HEK293 (cell line): ENCODE measurements at regions not wholly inside any gene's neighbourhood (a gene's known extent, or its start where the extent isn't known, plus 50 kb on each side); places are given as distances from the start of the nearest gene placed in this dataset.

ENCODE experiments used
- CTCF ChIA-PET: fragments of 350-600 bp; formaldehyde crosslinking; extraction: SDS; loops from one replicate; lab custom pipeline; 2021; ENCODE audit warnings: antibody characterized with exemption; lab: Yijun Ruan, JAX
- POLR2A ChIA-PET: fragments of 300-600 bp; formaldehyde crosslinking; extraction: SDS; loops from one replicate; lab custom pipeline; 2020; ENCODE audit warnings: antibody characterized with exemption, inconsistent platforms; lab: Yijun Ruan, JAX
- H3K27ac ChIP-seq: fragments of 200-500 bp; sonication (Bioruptor generic); 2 replicates; pipeline ENCODE4 v1.5.1; 2014; ENCODE audit warnings: low read depth, low read length, control low read depth, inconsistent platforms; ENCODE audit errors: extremely low read depth
- H3K36me3 ChIP-seq, 2 experiments: fragments of 200-500 bp in 1 of 2; sonication (Bioruptor generic) in 1 of 2; 1 replicate in 1 of 2; 2 replicates in 1 of 2; pipeline ENCODE4 v1.5.1; 2014 to 2017; ENCODE audit warnings: inconsistent platforms in 2 of 2, low read length in 2 of 2; ENCODE audit not compliant: control insufficient read depth in 2 of 2, insufficient read depth in 1 of 2
- H3K4me1 ChIP-seq: fragments of 200-500 bp; sonication (Bioruptor generic); 2 replicates; pipeline ENCODE4 v1.5.1; 2014; ENCODE audit warnings: mild to moderate bottlenecking, low read length, inconsistent platforms; ENCODE audit not compliant: control insufficient read depth, insufficient read depth
- H3K4me3 ChIP-seq: 2 replicates; pipeline ENCODE4 v1.5.1; 2011; ENCODE audit warnings: low read depth, mild to moderate bottlenecking, control low read depth, low read length, moderate library complexity
- H3K9me3 ChIP-seq: fragments of 200-500 bp; sonication (Bioruptor generic); 2 replicates; pipeline ENCODE4 v1.5.1; 2014; ENCODE audit warnings: low read depth, low read length, inconsistent platforms; ENCODE audit not compliant: control insufficient read depth, insufficient read depth
- GLI2 ChIP-seq: fragments of 450-650 bp; formaldehyde crosslinking; IDR thresholded peaks from 2 replicates; pipeline ENCODE4; 2017; ENCODE audit warnings: missing biosample characterization, missing genetic modification characterization, low read depth, borderline replicate concordance
- GLIS2 ChIP-seq: fragments of 450-650 bp; formaldehyde crosslinking; IDR thresholded peaks from 2 replicates; pipeline ENCODE4 v1.5.1; 2016; ENCODE audit warnings: missing biosample characterization, missing genetic modification characterization
- HIC1 ChIP-seq: fragments of 450-650 bp; formaldehyde crosslinking; IDR thresholded peaks from 2 replicates; pipeline ENCODE4 v1.5.1; 2016; ENCODE audit warnings: missing biosample characterization, missing genetic modification characterization
- KLF1 ChIP-seq: fragments of 450-650 bp; formaldehyde crosslinking; IDR thresholded peaks from 2 replicates; pipeline ENCODE4 v1.5.1; 2016; ENCODE audit warnings: missing biosample characterization, missing genetic modification characterization
- KLF7 ChIP-seq: fragments of 450-650 bp; formaldehyde crosslinking; IDR thresholded peaks from 2 replicates; pipeline ENCODE4 v1.5.1; 2016; ENCODE audit warnings: missing biosample characterization, missing genetic modification characterization, borderline replicate concordance
- KLF8 ChIP-seq: fragments of 450-650 bp; formaldehyde crosslinking; IDR thresholded peaks from 2 replicates; pipeline ENCODE4 v1.5.1; 2016; ENCODE audit warnings: missing biosample characterization, missing genetic modification characterization
- PRDM1 ChIP-seq: fragments of 450-650 bp; formaldehyde crosslinking; IDR thresholded peaks from 2 replicates; pipeline ENCODE4; 2016; ENCODE audit warnings: missing biosample characterization, missing genetic modification characterization
- YY2 ChIP-seq: fragments of 450-650 bp; formaldehyde crosslinking; IDR thresholded peaks from 2 replicates; pipeline ENCODE4 v1.5.1; 2016; ENCODE audit warnings: missing biosample characterization, missing genetic modification characterization
- ZBTB20 ChIP-seq: fragments of 450-650 bp; formaldehyde crosslinking; IDR thresholded peaks from 2 replicates; pipeline ENCODE4 v1.5.1; 2016; ENCODE audit warnings: missing biosample characterization, missing genetic modification characterization
- ZBTB7A ChIP-seq: fragments of 450-650 bp; formaldehyde crosslinking; IDR thresholded peaks from 2 replicates; pipeline ENCODE4 v1.5.1; 2016; ENCODE audit warnings: low read depth, missing biosample characterization, missing genetic modification characterization
- ZNF121 ChIP-seq: fragments of 450-650 bp; formaldehyde crosslinking; IDR thresholded peaks from 2 replicates; pipeline ENCODE4 v1.5.1; 2016; ENCODE audit warnings: missing biosample characterization, missing genetic modification characterization
- ZNF140 ChIP-seq: fragments of 450-650 bp; formaldehyde crosslinking; IDR thresholded peaks from 2 replicates; pipeline ENCODE4 v1.5.1; 2016; ENCODE audit warnings: missing biosample characterization, missing genetic modification characterization
- ZNF16 ChIP-seq: fragments of 450-650 bp; formaldehyde crosslinking; IDR thresholded peaks from 2 replicates; pipeline ENCODE4 v1.5.1; 2016; ENCODE audit warnings: low read depth, missing biosample characterization, missing genetic modification characterization
- ZNF394 ChIP-seq: fragments of 450-650 bp; formaldehyde crosslinking; IDR thresholded peaks from 2 replicates; pipeline ENCODE4 v1.5.1; 2016; ENCODE audit warnings: missing biosample characterization, missing genetic modification characterization, mild to moderate bottlenecking, moderate library complexity, borderline replicate concordance
- ZNF433 ChIP-seq: fragments of 450-650 bp; formaldehyde crosslinking; IDR thresholded peaks from 2 replicates; pipeline ENCODE4 v1.5.1; 2016; ENCODE audit warnings: missing biosample characterization, missing genetic modification characterization, low read depth
- ZNF473 ChIP-seq: fragments of 450-650 bp; formaldehyde crosslinking; IDR thresholded peaks from 2 replicates; pipeline ENCODE4 v1.5.1; 2017; ENCODE audit warnings: missing biosample characterization, missing genetic modification characterization
- ZNF623 ChIP-seq: fragments of 450-650 bp; formaldehyde crosslinking; IDR thresholded peaks from 2 replicates; pipeline ENCODE4 v1.5.1; 2016; ENCODE audit warnings: missing biosample characterization, missing genetic modification characterization
- ZNF707 ChIP-seq: fragments of 450-650 bp; formaldehyde crosslinking; IDR thresholded peaks from 2 replicates; pipeline ENCODE4 v1.5.1; 2016; ENCODE audit warnings: missing biosample characterization, missing genetic modification characterization
- ZNF792 ChIP-seq: fragments of 450-650 bp; formaldehyde crosslinking; IDR thresholded peaks from 2 replicates; pipeline ENCODE4 v1.5.1; 2016; ENCODE audit warnings: missing biosample characterization, missing genetic modification characterization
- ZSCAN30 ChIP-seq: fragments of 450-650 bp; IDR thresholded peaks from 2 replicates; pipeline ENCODE4 v1.5.1; 2018; ENCODE audit warnings: missing biosample characterization, mild to moderate bottlenecking, missing genetic modification characterization, moderate library complexity
- TF ChIP-seq, protein P1 (sequence below): fragments of 450-650 bp; formaldehyde crosslinking; IDR thresholded peaks from 2 replicates; pipeline ENCODE4 v1.5.1; 2016; ENCODE audit warnings: missing biosample characterization, missing genetic modification characterization, low read depth
- TF ChIP-seq, protein P2 (sequence below): fragments of 450-650 bp; formaldehyde crosslinking; IDR thresholded peaks from 2 replicates; pipeline ENCODE4 v1.5.1; 2016; ENCODE audit warnings: missing biosample characterization, missing genetic modification characterization

GRCh38 chr16:85258629-85259028 lies 146.4 kb upstream of the CIBAR2 start:
- POLR2A ChIA-PET, result no interaction called here
- CTCF ChIA-PET, result interaction anchor here (0.6 to 1.7 kb wide), 5 partner anchors 13 to 554 kb away, joined by 3 to 10 read pairs (median 4); no protein-coding TSS in a partner anchor
- TF ChIP-seq, protein P1, sequence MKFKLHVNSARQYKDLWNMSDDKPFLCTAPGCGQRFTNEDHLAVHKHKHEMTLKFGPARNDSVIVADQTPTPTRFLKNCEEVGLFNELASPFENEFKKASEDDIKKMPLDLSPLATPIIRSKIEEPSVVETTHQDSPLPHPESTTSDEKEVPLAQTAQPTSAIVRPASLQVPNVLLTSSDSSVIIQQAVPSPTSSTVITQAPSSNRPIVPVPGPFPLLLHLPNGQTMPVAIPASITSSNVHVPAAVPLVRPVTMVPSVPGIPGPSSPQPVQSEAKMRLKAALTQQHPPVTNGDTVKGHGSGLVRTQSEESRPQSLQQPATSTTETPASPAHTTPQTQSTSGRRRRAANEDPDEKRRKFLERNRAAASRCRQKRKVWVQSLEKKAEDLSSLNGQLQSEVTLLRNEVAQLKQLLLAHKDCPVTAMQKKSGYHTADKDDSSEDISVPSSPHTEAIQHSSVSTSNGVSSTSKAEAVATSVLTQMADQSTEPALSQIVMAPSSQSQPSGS (tag by site-specific recombination), result no peak
- no peak for TF ChIP-seq ZNF433 (tag by site-specific recombination)
- no peak for TF ChIP-seq GLI2
- TF ChIP-seq ZNF707 (tag by site-specific recombination), result no peak
- no peak for TF ChIP-seq ZNF121 (tag by site-specific recombination)
- no peak for TF ChIP-seq PRDM1
- no peak for TF ChIP-seq ZNF16 (tag by site-specific recombination)
- Histone ChIP-seq H3K36me3 (no peaks in the 10 kb centered on the region), H3K9me3 (no peaks in the 10 kb centered on the region), H3K4me3 (no peak overlapping the region), H3K27ac (no peak overlapping the region), H3K4me1 (no peaks in the 10 kb centered on the region)

- Histone ChIP-seq H3K9me3 (no peaks in the 10 kb centered on the region), H3K4me3 (no peak overlapping the region), H3K27ac (no peak overlapping the region), H3K4me1 (no peaks in the 10 kb centered on the region), H3K36me3 (no peaks in the 10 kb centered on the region)
- ChIA-PET CTCF (interaction anchor here (0.6 to 1.3 kb wide), 3 partner anchors 10 to 553 kb away, joined by 3 to 6 read pairs (median 4); no protein-coding TSS in a partner anchor), POLR2A (no interaction called here)
- TF ChIP-seq YY2 (tag by site-specific recombination) (no peak), KLF7 (tag by site-specific recombination) (no peak), ZNF140 (tag by site-specific recombination) (no peak), HIC1 (tag by site-specific recombination) (no peak), KLF1 (tag by site-specific recombination) (peak; percentile 100), ZSCAN30 (tag by site-specific recombination) (no peak), ZNF394 (no peak), KLF8 (peak; percentile 31; the same call in 1 of the 2 replicates), ZNF623 (tag by site-specific recombination) (no peak), ZBTB7A (tag by site-specific recombination) (no peak), GLIS2 (peak; percentile 19; the same call in 1 of the 2 replicates), ZNF792 (no peak), ZNF473 (tag by site-specific recombination) (no peak), ZBTB20 (tag by site-specific recombination) (no peak)
- TF ChIP-seq, protein P2, sequence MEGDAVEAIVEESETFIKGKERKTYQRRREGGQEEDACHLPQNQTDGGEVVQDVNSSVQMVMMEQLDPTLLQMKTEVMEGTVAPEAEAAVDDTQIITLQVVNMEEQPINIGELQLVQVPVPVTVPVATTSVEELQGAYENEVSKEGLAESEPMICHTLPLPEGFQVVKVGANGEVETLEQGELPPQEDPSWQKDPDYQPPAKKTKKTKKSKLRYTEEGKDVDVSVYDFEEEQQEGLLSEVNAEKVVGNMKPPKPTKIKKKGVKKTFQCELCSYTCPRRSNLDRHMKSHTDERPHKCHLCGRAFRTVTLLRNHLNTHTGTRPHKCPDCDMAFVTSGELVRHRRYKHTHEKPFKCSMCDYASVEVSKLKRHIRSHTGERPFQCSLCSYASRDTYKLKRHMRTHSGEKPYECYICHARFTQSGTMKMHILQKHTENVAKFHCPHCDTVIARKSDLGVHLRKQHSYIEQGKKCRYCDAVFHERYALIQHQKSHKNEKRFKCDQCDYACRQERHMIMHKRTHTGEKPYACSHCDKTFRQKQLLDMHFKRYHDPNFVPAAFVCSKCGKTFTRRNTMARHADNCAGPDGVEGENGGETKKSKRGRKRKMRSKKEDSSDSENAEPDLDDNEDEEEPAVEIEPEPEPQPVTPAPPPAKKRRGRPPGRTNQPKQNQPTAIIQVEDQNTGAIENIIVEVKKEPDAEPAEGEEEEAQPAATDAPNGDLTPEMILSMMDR (tag by site-specific recombination), result no peak
Measured at GRCh38 chr16:85259115-85259831, 147.0 kb upstream of the CIBAR2 start.
